GM19395 (cell line): ENCODE measurements at regions not wholly inside any gene's neighbourhood (a gene's known extent, or its start where the extent isn't known, plus 50 kb on each side); places are given as distances from the start of the nearest gene placed in this dataset.

ENCODE experiments used
- ATAC-seq: cut with Tn5 transposase; IDR thresholded peaks from one replicate; pipeline ENCODE4 v1.9.1; 2021; ENCODE audit warnings: mild to moderate bottlenecking, moderate library complexity; ENCODE audit not compliant: unreplicated experiment

DNA sequence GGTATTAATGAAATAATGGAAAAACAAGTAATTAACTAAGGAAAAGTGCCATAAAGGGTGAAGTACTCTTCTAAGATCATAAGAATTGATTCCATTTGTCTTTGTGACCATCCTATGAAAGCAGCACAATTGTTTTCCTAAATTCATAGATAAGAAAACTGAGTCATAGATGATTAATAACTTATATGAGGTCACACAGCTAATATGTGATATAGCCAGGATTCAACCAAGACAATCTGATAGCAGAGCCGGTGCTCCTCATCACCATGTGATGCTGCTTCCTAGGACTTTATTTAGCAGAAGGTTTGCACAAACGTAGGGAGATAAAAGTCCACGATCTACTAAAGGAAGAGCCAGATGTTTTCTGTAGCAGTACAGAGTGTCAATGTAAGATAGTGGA, 181.5 kb upstream of the SYT1 start:
- ATAC-seq: no peak

GRCh38 chr12:78683626-78684025, 180.9 kb upstream of the SYT1 start:
- ATAC-seq: no peak

- no peak for ATAC-seq
Measured at GRCh38 chr12:78684419-78684818, 180.2 kb upstream of the SYT1 start.

DNA sequence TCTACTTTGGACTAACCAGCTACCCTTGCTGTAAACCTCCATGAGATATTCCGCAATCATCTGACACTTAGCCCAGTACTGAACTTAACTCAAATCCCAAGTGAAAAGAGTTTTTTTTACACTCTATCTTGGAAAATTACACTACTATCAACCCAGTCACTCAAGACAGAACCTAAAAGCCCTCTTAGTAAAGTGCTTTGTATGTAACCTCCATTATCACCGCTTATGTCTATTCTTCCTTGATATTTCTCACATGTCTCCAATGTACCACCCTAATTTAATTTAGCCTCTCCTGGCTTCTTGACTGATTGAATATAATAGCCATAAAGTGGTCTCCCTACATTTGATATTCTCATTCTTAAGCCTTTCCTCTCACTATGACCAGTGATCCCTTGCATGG, 168.8 kb upstream of the SYT1 start:
- ATAC-seq: no peak

DNA sequence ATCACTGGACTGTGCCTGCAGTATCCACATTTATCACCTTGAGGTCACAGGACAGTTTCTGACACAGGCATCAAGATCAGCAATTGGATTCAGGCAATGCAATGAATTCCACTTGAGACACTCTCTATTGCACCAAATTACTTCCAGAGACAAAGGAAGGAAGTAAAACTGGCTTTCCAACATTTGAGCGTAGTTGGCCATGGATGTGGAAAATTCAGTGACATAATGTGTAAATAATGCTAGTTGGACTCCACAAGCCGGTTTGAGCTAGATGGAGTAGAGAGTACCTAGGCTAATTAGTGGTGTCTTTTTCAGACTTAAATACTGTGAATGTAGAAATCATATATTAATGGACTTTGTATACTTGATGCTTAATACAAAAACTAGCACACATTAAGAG, 168.3 kb upstream of the SYT1 start:
- no peak for ATAC-seq

- no peak for ATAC-seq
Measured at GRCh38 chr12:78697817-78698415, 166.7 kb upstream of the SYT1 start.

GRCh38 chr12:78698747-78699146, 165.8 kb upstream of the SYT1 start:
- ATAC-seq: no peak

- no peak for ATAC-seq
Measured at GRCh38 chr12:78700565-78700964, 164.0 kb upstream of the SYT1 start.

DNA sequence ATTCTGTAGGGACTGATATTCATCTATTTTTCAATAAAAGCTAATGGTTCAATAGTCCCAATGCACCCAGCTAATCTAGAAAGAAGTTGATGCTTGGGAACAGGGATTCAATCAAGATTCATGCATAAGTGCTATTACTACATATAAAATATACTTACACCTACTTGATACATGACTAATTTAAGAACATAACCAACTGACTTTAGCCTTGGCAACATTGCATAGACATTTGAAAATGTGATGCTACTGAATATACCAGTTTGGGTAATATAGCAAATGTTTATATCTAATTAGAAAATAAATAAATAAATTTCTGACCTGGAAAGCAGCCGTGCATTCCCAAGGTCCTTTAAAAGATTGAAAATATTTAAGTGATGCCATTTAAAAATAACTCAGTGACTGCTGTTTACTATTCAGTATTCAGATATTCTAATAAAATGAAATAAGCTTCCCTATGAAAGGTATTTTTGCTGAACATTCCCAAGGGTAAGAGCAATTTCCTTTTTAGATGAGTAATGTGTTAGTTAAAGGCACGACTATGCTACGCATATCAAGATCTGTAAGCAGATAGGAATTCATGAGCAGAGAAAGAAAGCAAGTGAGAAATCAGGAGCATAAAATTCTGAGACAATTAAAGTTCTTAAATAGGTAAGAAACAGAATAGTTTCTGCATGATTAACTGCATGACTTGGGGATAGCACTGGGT, 160.6 kb upstream of the SYT1 start:
- ATAC-seq: no peak

- no peak for ATAC-seq
Measured at GRCh38 chr12:78711954-78712353, 152.6 kb upstream of the SYT1 start.

- ATAC-seq: no peak
Measured at GRCh38 chr12:78712834-78713481, 151.6 kb upstream of the SYT1 start.

DNA sequence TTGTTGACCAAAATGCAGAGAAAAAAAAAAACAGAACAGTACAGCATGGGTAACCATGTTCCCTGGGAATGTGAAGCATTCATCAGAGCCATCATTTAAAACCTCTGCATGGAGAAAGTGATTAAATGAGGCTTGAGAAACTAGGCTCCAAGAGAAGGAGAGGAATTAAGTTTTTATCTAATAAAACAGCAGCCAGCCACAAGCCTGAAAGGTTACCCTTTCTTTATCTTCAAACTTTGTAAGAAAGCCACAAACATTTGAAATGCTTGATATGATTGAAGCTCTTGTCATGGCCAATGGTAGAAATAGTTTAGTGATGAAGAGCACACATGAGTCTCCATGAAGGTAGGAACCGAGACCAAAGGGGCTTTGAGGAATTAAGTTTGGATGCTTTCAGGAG, 144.9 kb upstream of the SYT1 start:
- no peak for ATAC-seq

- ATAC-seq: no peak
Measured at GRCh38 chr12:78721906-78722305, 142.7 kb upstream of the SYT1 start.

DNA sequence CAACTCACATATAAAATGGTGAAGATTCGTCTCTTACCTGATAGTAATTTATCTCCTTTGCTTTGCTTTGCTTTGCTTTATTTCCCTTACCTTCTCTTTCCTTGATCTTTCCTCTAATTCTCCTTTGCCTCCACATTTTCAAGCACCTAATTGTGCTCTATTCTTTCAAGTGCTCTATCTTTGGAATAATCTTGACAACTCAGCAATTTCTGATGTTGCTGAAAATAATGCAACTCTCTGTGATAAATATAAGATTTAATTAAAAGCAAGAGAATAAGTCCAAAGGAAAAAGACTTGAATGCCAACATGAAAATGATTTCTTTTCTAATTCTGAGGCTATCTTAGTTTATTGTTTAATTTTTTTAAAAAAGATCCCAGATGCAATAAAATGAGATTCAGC, 139.5 kb upstream of the SYT1 start:
- no peak for ATAC-seq

- ATAC-seq: no peak
Measured at GRCh38 chr12:78725951-78726580, 138.5 kb upstream of the SYT1 start.

DNA sequence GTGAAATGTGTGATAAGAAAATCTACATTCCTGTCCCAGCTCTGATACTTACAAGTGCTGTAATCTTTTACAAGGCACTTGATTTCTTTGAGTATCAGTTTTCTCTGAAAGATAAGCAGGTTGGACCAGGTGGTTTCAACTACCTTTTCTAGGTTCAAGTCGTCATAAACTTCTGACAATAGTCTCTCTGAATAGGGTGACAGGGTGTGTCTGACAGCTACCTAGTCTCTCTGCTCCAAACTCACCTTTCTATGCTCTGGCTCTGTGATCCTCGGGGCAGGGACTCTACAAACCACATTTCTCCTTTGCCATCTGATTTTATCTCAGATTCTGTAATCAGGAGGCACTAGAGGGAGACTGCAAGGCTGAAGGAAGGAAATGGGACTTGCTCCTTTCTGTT, 137.7 kb upstream of the SYT1 start:
- no peak for ATAC-seq

DNA sequence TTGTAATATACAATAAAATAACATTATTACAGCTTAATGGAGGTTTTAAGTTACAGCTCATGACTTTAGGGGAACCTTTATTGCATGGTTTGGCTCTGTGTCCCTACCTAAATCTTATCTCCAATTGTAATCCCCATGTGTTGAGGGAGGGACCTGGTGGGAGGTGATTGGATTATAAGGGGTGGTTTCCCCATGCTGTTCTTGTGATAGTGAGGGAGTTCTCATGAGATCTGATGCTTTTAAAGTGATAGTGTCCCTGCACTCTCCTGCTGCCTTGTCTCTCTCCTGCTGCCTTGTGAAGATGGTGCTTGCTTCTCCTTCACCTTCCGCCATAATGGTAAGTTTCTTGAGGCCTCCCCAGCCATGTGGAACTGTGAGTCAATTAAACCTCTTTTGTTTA, 132.1 kb upstream of the SYT1 start:
- no peak for ATAC-seq

GRCh38 chr12:78739653-78740052, 124.9 kb upstream of the SYT1 start:
- ATAC-seq: no peak

DNA sequence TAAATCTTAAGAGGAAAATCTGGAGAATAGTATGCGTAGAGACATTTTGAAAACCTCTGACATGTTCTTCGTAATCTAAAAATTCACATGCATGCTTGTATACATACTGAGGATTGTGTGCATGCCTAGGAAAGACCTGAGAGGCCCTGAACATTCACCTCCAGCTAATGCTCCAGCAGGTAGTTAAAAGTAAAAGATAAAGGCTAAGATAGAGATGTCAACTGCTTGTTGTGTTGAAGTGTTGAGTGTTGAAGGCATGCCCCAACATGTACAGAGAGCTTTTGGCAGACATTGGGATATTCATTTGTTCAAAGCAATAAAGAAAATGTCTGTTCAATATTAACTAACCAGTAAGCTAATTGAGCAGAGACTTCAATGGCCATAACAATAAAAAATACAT, 118.6 kb upstream of the SYT1 start:
- ATAC-seq: no peak

GRCh38 chr12:78753058-78753457, 111.5 kb upstream of the SYT1 start:
- no peak for ATAC-seq

GRCh38 chr12:78756936-78757335, 107.6 kb upstream of the SYT1 start:
- no peak for ATAC-seq

- no peak for ATAC-seq
Measured at GRCh38 chr12:78759367-78759766, 105.2 kb upstream of the SYT1 start.
